Kidney epithelial cell (primary cell): ENCODE measurements at regions not wholly inside any gene's neighbourhood (a gene's known extent, or its start where the extent isn't known, plus 50 kb on each side); places are given as distances from the start of the nearest gene placed in this dataset.

Experiments
- DNase-seq: peaks from one replicate; pipeline ENCODE4 v3.0.0-alpha.2; 2010; ENCODE audit warnings: low read depth
- H3K27me3 ChIP-seq: 2 replicates; pipeline ENCODE4 v1.6.0; 2011; ENCODE audit warnings: low read length; ENCODE audit not compliant: control insufficient read depth, insufficient read depth
- H3K36me3 ChIP-seq: 2 replicates; pipeline ENCODE4 v1.5.1; 2011; ENCODE audit warnings: low read length; ENCODE audit not compliant: control insufficient read depth, insufficient read depth
- H3K4me3 ChIP-seq: 2 replicates; pipeline ENCODE4 v1.5.1; 2011; ENCODE audit warnings: low read depth, mild to moderate bottlenecking, control low read depth, low read length
- CTCF ChIP-seq: IDR thresholded peaks from 2 replicates; pipeline ENCODE4 v1.5.1; 2011; ENCODE audit warnings: mild to moderate bottlenecking, moderate library complexity, low read length, control low read depth, inconsistent platforms; ENCODE audit not compliant: insufficient read depth, poor library complexity, severe bottlenecking

- Histone ChIP-seq H3K27me3 (peaks cover 21% of the 10 kb centered on the region), H3K4me3 (no peak overlapping the region), H3K36me3 (no peaks in the 10 kb centered on the region)
- DNase-seq: no peak
- TF ChIP-seq CTCF: no peak
Observed at GRCh38 chr12:111180426-111181142, 188.3 kb downstream of the PHETA1 start.

- H3K4me3 ChIP-seq: no peak overlapping the region
- TF ChIP-seq CTCF: no peak
- H3K36me3 ChIP-seq: no peaks in the 10 kb centered on the region
- no peak for DNase-seq
- H3K27me3 ChIP-seq: peaks cover 21% of the 10 kb centered on the region
Observed at GRCh38 chr12:111178181-111179081, 190.5 kb downstream of the PHETA1 start.

- TF ChIP-seq CTCF: no peak
- H3K27me3 ChIP-seq: peaks cover 3% of the 10 kb centered on the region
- H3K4me3 ChIP-seq: no peak overlapping the region
- no peaks in the 10 kb centered on the region for H3K36me3 ChIP-seq
- no peak for DNase-seq
Observed at GRCh38 chr12:111175396-111176094, 193.3 kb downstream of the PHETA1 start.

- Histone ChIP-seq H3K4me3 (no peak overlapping the region), H3K36me3 (no peaks in the 10 kb centered on the region), H3K27me3 (no peaks in the 10 kb centered on the region)
- TF ChIP-seq CTCF: no peak
- no peak for DNase-seq
Observed at GRCh38 chr12:111174961-111175345, 193.9 kb downstream of the PHETA1 start.

- Histone ChIP-seq H3K27me3 (no peaks in the 10 kb centered on the region), H3K4me3 (no peak overlapping the region), H3K36me3 (no peaks in the 10 kb centered on the region)
- DNase-seq: no peak
- no peak for TF ChIP-seq CTCF
Observed at GRCh38 chr12:111174251-111174960, 194.5 kb downstream of the PHETA1 start.
